Activated naive CD4-positive, alpha-beta T cell treated with anti-CD3 and anti-CD28 coated beads for 36 hours (primary cell): ENCODE measurements at regions not wholly inside any gene's neighbourhood (a gene's known extent, or its start where the extent isn't known, plus 50 kb on each side); places are given as distances from the start of the nearest gene placed in this dataset.

Source experiments
- CTCF ChIA-PET: fragments of 350-600 bp; sonication (Branson Sonifier 250); formaldehyde crosslinking; loops from one replicate; lab custom pipeline; 2021; ENCODE audit warnings: antibody characterized with exemption; lab: Charles Lee
- DNase-seq: peaks from one replicate; pipeline ENCODE4 v3.0.0-alpha.2; 2020
- H3K27ac Mint-ChIP-seq: one replicate; pipeline ENCODE4 v1.8.0; 2021; ENCODE audit warnings: mild to moderate bottlenecking, mixed read lengths
- H3K27me3 Mint-ChIP-seq: one replicate; pipeline ENCODE4 v1.8.0; 2021; ENCODE audit warnings: low read depth, mixed read lengths
- H3K36me3 Mint-ChIP-seq: one replicate; pipeline ENCODE4 v1.8.0; 2021; ENCODE audit warnings: low read depth, mixed read lengths
- H3K4me1 Mint-ChIP-seq: one replicate; pipeline ENCODE4 v1.8.0; 2021; ENCODE audit warnings: low read depth, mixed read lengths
- H3K4me3 Mint-ChIP-seq: one replicate; pipeline ENCODE4 v1.8.0; 2021; ENCODE audit warnings: mild to moderate bottlenecking, moderate library complexity, mixed read lengths
- H3K9me3 Mint-ChIP-seq: one replicate; pipeline ENCODE4 v1.8.0; 2021; ENCODE audit warnings: mixed read lengths
- intact Hi-C: fragments of 100-400 bp; cut with micrococcal nuclease; formaldehyde crosslinking; loops from one replicate; pipeline ENCODE4 v1.15.1; 2023

DNA sequence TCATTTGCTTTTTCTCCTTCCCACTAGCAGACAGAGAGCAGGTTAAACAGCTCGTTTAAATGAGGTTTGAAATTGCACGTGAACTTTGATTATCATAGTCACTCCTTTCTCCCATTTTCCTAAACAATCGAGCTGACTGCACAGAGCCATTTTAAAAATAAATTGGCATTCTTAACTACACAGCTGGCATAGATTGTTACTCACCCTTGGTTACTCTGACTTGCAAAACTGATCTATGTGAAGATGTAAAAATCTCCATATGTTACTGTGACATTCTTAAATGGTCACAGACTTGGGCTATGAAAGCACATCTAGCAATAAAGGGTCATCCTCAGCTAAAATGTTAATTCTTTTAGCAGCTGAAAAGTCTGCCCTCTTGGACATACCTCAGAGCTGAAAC, 368.5 kb downstream of the DTWD2 start:
- Mint-ChIP-seq H3K27ac (no peak overlapping the region), H3K9me3 (no peaks in the 10 kb centered on the region), H3K36me3 (no peaks in the 10 kb centered on the region), H3K4me3 (no peak overlapping the region), H3K4me1 (no peaks in the 10 kb centered on the region), H3K27me3 (no peaks in the 10 kb centered on the region)
- intact Hi-C loops: no loop called here
- no peak for DNase-seq
- CTCF ChIA-PET: no interaction called here

DNA sequence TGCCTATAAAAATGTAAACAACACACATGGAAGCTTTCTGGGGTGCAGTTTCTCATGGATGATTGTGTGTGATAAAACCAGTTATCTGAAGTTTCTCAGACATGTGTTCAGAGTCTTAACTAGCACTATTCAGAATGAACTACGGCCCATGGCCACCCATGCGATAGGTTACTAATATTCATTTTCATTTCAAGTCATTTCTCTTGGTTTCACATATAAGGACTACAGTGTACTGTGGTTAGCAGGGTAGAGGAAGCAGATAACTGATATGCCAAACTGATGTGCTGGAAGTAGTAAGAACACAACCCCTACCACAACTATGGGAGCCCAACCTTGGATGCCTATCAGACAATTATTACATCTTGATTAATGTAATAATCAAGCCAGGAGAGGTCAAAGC, 372.1 kb downstream of the DTWD2 start:
- H3K4me1 Mint-ChIP-seq: no peaks in the 10 kb centered on the region
- H3K27ac Mint-ChIP-seq: no peak overlapping the region
- CTCF ChIA-PET: interaction anchor here (0.6 kb wide), 1 partner anchor 226 kb away, joined by 3 read pairs; no protein-coding TSS in a partner anchor
- H3K9me3 Mint-ChIP-seq: no peaks in the 10 kb centered on the region
- no peak for DNase-seq
- H3K4me3 Mint-ChIP-seq: no peak overlapping the region
- peaks cover 3% of the 10 kb centered on the region for H3K27me3 Mint-ChIP-seq
- H3K36me3 Mint-ChIP-seq: no peaks in the 10 kb centered on the region
- intact Hi-C loops: no loop called here

DNA sequence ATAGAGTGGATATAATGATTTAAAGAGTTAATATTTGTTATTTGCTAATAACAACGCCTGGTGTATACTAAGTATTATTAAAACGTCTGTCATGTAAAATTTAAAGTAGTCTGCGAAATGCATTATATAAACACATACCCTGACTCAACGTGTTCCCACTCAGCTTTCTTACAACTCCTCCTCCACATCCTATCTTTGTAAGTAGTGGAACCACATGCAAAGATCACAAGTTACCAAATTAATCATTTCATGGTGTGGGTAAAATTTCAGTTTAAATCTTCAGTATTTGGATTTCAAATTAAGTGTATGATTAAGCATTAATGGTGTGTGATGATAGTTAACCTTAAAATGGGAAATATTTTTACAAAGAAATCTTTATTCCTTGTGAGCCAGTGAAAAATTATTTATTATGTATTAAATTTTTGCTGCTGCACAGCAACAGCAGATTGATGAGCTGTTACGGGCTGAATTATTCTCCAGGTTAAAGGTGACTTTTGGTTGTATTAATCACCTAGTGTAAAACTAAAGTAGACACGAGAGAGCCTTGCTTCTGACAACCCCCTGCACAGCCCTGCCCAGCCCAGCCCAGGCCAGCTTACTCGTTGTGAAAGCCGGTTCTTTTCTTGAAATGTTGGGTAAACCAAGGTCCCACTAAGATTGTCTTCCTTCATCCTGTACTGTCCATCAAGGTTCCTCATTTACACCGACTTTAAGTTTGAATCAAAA, 373.5 kb downstream of the DTWD2 start:
- intact Hi-C loops: no loop called here
- Mint-ChIP-seq H3K4me1 (no peaks in the 10 kb centered on the region), H3K4me3 (no peak overlapping the region), H3K9me3 (no peaks in the 10 kb centered on the region), H3K36me3 (no peaks in the 10 kb centered on the region), H3K27ac (no peak overlapping the region), H3K27me3 (peaks cover 3% of the 10 kb centered on the region)
- no peak for DNase-seq
- CTCF ChIA-PET: no interaction called here

DNA sequence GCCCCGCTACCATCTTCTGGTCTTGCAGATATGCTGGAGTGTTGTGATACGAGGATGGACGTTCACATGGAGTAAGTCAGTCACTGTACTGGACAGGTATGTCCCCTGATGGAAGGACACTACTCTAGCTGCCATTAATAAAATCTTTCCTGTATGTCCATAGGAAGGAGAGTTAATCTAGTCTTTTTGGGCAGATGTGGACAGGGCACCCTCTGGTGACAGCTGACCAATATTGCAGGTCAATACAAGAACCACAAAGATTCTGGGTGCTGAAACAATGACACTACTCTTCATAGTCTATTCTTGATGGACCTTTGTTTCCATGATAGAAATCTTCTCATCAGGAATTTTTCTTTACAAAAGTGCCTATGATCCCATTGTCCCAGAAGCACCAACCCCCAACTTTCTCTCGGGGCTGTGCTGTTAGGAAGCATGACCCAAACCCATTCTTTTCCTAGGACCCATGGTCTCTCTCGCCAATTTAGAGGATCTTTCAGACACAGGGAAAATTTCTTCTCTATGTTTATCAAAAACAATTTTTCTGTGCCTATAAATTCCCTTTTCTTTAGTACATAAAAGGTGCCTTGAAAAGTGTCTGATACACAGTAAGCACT, 376.9 kb downstream of the DTWD2 start:
- CTCF ChIA-PET: no interaction called here
- Mint-ChIP-seq H3K9me3 (no peaks in the 10 kb centered on the region), H3K4me1 (no peaks in the 10 kb centered on the region), H3K27me3 (peaks cover 3% of the 10 kb centered on the region), H3K4me3 (no peak overlapping the region), H3K36me3 (no peaks in the 10 kb centered on the region), H3K27ac (no peak overlapping the region)
- intact Hi-C loops: loop anchor here (2.0 kb wide), 1 partner anchor 1157 kb away; no protein-coding TSS in a partner anchor
- DNase-seq: peak; percentile 6

DNA sequence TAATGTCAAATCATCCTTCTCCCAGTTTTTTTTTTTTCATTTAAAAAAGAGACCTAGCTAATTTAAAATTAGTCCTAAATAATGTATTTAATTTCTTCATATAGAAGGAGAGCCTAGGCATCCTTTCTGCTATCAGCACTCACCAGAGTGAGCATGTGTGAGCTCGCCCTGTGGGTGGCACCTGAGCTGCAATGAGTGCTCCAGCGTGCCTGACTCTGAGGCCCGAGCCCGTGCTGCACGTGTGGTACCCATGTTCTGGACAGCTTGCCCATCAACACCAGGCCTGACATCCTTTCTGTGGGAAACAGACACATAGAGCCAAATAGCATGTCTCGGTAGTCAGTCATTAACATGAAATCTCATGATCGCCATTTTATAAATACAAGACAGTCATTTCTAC, 381.4 kb downstream of the DTWD2 start:
- Mint-ChIP-seq H3K27ac (no peak overlapping the region), H3K4me1 (no peaks in the 10 kb centered on the region), H3K36me3 (no peaks in the 10 kb centered on the region), H3K27me3 (no peaks in the 10 kb centered on the region), H3K4me3 (no peak overlapping the region), H3K9me3 (no peaks in the 10 kb centered on the region)
- intact Hi-C loops: no loop called here
- DNase-seq: no peak
- CTCF ChIA-PET: interaction anchor here (0.7 kb wide), 1 partner anchor 11 kb away, joined by 3 read pairs; no protein-coding TSS in a partner anchor

DNA sequence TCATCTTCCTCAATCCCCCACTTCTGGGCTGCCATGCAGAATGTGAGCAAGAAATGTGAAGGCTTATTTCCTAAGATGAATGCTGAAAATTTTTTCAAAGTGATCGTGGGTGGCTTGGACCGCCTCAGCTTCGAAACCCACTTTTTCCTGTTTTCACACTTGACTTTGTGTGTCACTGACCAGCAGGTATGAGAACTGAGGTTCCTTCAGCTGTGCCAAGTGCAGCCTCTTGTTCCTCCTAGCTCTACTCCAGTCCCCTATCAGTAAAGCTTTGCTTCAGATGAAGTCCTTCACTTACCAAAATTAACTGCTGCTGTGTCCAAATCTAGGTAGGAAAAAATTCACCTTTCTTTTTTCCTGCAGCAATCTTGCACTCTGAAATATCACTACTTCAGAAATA, 382.6 kb downstream of the DTWD2 start:
- Mint-ChIP-seq H3K9me3 (no peaks in the 10 kb centered on the region), H3K27ac (no peak overlapping the region), H3K4me1 (no peaks in the 10 kb centered on the region), H3K36me3 (no peaks in the 10 kb centered on the region), H3K4me3 (no peak overlapping the region), H3K27me3 (no peaks in the 10 kb centered on the region)
- intact Hi-C loops: no loop called here
- CTCF ChIA-PET: no interaction called here
- no peak for DNase-seq

DNA sequence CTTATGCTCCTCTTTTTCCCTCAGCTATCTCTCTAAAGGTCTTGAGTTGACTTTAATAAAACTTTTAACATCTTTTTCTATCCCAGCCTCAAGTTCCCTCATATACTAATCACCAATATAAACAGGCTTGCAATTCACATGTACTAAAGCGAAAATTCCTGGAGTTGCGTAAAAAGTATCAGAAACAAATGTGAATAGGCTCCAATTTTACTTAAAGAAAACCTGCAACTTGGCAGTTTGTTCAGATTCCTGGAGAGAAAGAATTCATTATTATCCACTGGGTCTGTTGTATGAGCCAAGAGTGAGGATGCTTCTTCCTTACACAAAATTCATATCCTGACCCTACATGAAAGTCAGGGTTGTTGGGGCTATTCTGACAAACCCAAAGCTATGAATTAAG, 384.2 kb downstream of the DTWD2 start:
- no peaks in the 10 kb centered on the region for H3K36me3 Mint-ChIP-seq
- no peaks in the 10 kb centered on the region for H3K9me3 Mint-ChIP-seq
- DNase-seq: no peak
- no peaks in the 10 kb centered on the region for H3K4me1 Mint-ChIP-seq
- no peak overlapping the region for H3K4me3 Mint-ChIP-seq
- intact Hi-C loops: no loop called here
- no peaks in the 10 kb centered on the region for H3K27me3 Mint-ChIP-seq
- no peak overlapping the region for H3K27ac Mint-ChIP-seq
- CTCF ChIA-PET: no interaction called here

DNA sequence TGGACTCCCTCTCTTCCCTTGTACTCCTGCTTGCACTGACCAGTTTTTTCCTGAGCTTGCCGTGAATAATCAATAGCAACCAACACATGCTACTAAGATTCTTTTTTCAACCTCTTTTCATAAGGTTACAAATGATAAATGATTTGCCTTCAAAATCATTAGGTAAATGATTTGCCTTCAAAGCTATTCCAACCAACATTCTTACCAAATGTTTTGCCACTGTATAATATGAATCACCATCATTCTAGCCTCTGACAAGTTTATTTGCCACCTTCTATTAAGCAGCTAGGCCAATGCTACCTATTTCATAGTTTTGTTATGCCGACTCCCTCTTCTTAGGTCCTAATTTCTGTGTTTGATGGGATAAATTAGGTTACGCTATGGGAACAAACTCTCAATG, 385.1 kb downstream of the DTWD2 start:
- H3K4me1 Mint-ChIP-seq: no peaks in the 10 kb centered on the region
- CTCF ChIA-PET: no interaction called here
- no peak overlapping the region for H3K4me3 Mint-ChIP-seq
- no peak for DNase-seq
- no peaks in the 10 kb centered on the region for H3K9me3 Mint-ChIP-seq
- H3K36me3 Mint-ChIP-seq: no peaks in the 10 kb centered on the region
- intact Hi-C loops: no loop called here
- no peaks in the 10 kb centered on the region for H3K27me3 Mint-ChIP-seq
- H3K27ac Mint-ChIP-seq: no peak overlapping the region

DNA sequence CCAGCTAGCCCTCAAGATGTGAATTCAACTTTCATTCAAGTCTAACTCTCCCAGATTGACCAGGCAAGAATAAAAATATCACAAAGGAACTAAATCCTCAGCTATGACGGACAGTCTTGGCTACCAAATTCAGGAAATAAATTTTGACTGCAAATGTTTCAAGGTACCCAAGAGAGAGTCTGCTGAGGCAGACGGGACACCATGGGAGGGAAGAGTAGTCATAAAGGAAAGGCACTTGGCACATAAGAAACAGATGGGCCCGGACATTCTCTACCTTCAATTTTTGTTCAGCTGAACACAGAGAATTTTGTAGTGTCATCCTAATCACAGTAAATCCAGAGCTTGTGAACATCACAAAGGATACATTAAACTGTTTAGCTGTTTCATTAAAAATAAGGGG, 390.0 kb downstream of the DTWD2 start:
- no peaks in the 10 kb centered on the region for H3K36me3 Mint-ChIP-seq
- CTCF ChIA-PET: no interaction called here
- intact Hi-C loops: no loop called here
- no peak for DNase-seq
- no peak overlapping the region for H3K27ac Mint-ChIP-seq
- H3K4me3 Mint-ChIP-seq: no peak overlapping the region
- H3K27me3 Mint-ChIP-seq: no peaks in the 10 kb centered on the region
- no peaks in the 10 kb centered on the region for H3K9me3 Mint-ChIP-seq
- H3K4me1 Mint-ChIP-seq: no peaks in the 10 kb centered on the region

DNA sequence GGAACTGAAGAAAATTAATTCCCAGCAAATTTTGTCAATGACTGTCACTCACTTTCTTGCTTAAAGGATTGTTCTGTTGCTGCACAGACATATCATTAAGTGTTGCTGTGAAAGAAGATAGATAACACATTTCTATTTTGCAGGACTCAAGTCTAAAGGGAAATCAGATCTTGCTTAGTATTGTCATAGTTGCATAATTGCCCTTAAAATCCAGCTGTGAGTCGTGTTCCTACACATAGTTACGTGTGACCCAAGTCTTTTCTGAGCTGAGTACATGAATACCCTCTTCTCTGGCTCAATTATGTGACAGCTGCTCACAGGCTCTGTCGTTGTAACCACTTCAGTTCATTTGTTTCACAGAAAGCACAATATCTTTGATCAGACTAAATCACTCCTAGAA, 390.8 kb downstream of the DTWD2 start:
- Mint-ChIP-seq H3K27ac (no peak overlapping the region), H3K36me3 (no peaks in the 10 kb centered on the region), H3K9me3 (no peaks in the 10 kb centered on the region), H3K4me1 (no peaks in the 10 kb centered on the region), H3K4me3 (no peak overlapping the region), H3K27me3 (no peaks in the 10 kb centered on the region)
- intact Hi-C loops: no loop called here
- DNase-seq: no peak
- CTCF ChIA-PET: no interaction called here

DNA sequence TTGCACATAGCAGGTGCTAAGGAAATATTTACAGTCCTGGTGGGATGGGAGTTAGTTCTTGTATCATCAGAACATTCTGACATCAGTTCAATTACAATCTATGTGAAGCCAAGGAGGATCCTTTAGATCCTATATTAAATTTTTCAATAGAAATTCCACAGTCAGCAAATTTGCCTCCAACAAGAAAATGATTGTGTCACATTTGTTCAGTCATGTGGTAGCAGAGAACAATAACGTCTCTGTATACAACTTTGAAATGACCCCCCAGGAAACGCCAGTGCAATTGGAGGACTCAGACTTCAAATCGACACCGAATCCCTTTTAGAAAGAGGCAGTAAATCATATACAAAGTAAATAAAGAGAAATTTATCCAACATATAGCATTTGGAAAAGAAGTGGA, 392.1 kb downstream of the DTWD2 start:
- Mint-ChIP-seq H3K27me3 (no peaks in the 10 kb centered on the region), H3K4me3 (no peak overlapping the region), H3K36me3 (no peaks in the 10 kb centered on the region), H3K4me1 (no peaks in the 10 kb centered on the region), H3K9me3 (no peaks in the 10 kb centered on the region), H3K27ac (no peak overlapping the region)
- intact Hi-C loops: no loop called here
- DNase-seq: no peak
- CTCF ChIA-PET: interaction anchor here (0.6 kb wide), 1 partner anchor 11 kb away, joined by 3 read pairs; no protein-coding TSS in a partner anchor

DNA sequence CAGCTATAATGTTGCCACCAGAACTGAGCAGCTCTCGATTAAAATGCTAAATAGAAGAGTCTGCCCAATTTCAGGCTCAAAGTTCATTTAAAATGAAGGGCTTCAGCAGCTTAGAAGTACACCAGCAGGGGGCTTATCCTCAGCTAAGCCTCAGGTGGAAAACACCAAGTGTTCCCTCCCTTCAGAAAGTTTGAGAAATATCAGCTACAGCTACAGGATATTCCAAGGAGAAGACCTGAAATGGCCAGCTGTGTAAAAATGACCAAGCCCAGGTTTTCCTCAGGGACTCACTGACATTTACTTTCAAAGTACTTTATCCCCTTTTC, 395.4 kb downstream of the DTWD2 start:
- H3K27ac Mint-ChIP-seq: no peak overlapping the region
- CTCF ChIA-PET: interaction anchor here (1.4 kb wide), 1 partner anchor 199 kb away, joined by 3 read pairs; no protein-coding TSS in a partner anchor
- DNase-seq: no peak

More for the DNA sequence above, 395.4 kb downstream of the DTWD2 start:
- intact Hi-C loops: no loop called here
- Mint-ChIP-seq H3K36me3 (no peaks in the 10 kb centered on the region), H3K4me3 (no peak overlapping the region), H3K27me3 (no peaks in the 10 kb centered on the region), H3K9me3 (no peaks in the 10 kb centered on the region), H3K4me1 (no peaks in the 10 kb centered on the region)
